Activated CD8-positive, alpha-beta T cell treated with anti-CD3 and anti-CD28 coated beads for 36 hours (primary cell): ENCODE measurements at regions not wholly inside any gene's neighbourhood (a gene's known extent, or its start where the extent isn't known, plus 50 kb on each side); places are given as distances from the start of the nearest gene placed in this dataset.

Source experiments
- ATAC-seq: fragments of 200-7000 bp; cut with Tn5 transposase; one replicate; pipeline ENCODE4 v1.10.0; 2021; ENCODE audit warnings: mild to moderate bottlenecking, moderate library complexity
- CTCF ChIA-PET: fragments of 350-600 bp; sonication (Branson Sonifier 250); formaldehyde crosslinking; loops from one replicate; lab custom pipeline; 2021; ENCODE audit warnings: antibody characterized with exemption; lab: Charles Lee
- POLR2A ChIA-PET: fragments of 350-600 bp; sonication (Branson Sonifier 250); formaldehyde crosslinking; loops from one replicate; lab custom pipeline; 2021; ENCODE audit warnings: antibody characterized with exemption; lab: Charles Lee
- DNase-seq: peaks from one replicate; pipeline ENCODE4 v3.0.0-alpha.2; 2020
- H3K27ac Mint-ChIP-seq: one replicate; pipeline ENCODE4 v1.8.0; 2021; ENCODE audit warnings: mild to moderate bottlenecking, mixed read lengths
- H3K27me3 Mint-ChIP-seq: one replicate; pipeline ENCODE4 v1.8.0; 2021; ENCODE audit warnings: mixed read lengths
- H3K36me3 Mint-ChIP-seq: one replicate; pipeline ENCODE4 v1.8.0; 2021; ENCODE audit warnings: low read depth, mixed read lengths
- H3K4me1 Mint-ChIP-seq: one replicate; pipeline ENCODE4 v1.8.0; 2021; ENCODE audit warnings: low read depth, mixed read lengths
- H3K4me3 Mint-ChIP-seq: one replicate; pipeline ENCODE4 v1.8.0; 2021; ENCODE audit warnings: mild to moderate bottlenecking, moderate library complexity, mixed read lengths
- H3K9me3 Mint-ChIP-seq: one replicate; pipeline ENCODE4 v1.8.0; 2021; ENCODE audit warnings: mixed read lengths
- CTCF ChIP-seq: fragments of 200-600 bp; IDR thresholded peaks from one replicate; pipeline ENCODE4 v1.8.0; 2022; ENCODE audit warnings: antibody characterized with exemption, mild to moderate bottlenecking
- intact Hi-C: fragments of 100-400 bp; cut with micrococcal nuclease; formaldehyde crosslinking; loops from one replicate; pipeline ENCODE4 v1.10.0; 2022

DNA sequence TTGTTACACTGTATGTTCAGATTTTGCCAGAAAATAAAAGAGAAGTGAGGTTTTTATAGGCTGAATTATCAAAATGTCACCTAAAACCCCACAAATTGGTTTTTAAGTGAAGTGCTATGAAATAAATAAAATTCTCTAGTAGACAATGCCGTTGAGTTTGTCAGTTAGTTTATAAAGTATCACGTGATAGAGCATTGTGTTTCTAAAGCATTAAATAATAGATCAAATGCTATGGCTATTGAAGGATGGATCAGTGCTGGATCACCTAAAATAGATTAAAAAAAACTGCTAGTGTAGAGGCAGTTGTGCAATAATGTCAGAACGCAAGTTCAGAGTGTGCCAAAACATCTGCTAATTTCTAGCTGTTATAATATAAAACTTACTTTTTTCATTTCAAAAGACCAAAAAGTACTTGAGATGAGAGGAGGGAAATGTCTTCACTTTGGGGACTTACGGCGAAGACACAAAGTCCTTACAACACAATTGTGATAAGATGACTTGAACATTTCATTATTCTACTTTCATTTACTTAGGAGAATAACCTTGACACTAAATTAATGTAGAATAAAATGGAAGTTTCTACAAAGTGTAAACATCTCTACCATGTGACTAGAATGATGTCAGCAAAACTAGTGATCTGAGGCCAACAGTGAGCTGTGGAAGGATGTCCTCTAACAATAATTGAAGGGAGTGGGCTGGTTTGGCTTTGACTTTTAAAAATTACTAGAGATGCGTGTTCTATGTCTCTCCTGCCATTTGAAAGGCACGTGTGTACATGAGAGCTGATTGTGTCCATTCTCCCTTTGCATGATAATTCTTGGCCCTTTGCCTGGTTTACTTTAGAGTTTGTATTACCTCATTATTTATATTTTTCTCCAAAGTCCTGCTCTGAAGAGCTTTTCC lies 154.4 kb upstream of the PDE3A start:
- intact Hi-C loops, result no loop called here
- no peak overlapping the region for H3K27ac Mint-ChIP-seq
- POLR2A ChIA-PET, result no interaction called here
- TF ChIP-seq CTCF, result no peak
- H3K36me3 Mint-ChIP-seq, result no peaks in the 10 kb centered on the region
- no peak for DNase-seq
- no peak overlapping the region for H3K4me3 Mint-ChIP-seq
- ATAC-seq, result no peak
- no peaks in the 10 kb centered on the region for H3K9me3 Mint-ChIP-seq
- CTCF ChIA-PET, result no interaction called here
- no peaks in the 10 kb centered on the region for H3K4me1 Mint-ChIP-seq
- H3K27me3 Mint-ChIP-seq, result peaks cover 1% of the 10 kb centered on the region

DNA sequence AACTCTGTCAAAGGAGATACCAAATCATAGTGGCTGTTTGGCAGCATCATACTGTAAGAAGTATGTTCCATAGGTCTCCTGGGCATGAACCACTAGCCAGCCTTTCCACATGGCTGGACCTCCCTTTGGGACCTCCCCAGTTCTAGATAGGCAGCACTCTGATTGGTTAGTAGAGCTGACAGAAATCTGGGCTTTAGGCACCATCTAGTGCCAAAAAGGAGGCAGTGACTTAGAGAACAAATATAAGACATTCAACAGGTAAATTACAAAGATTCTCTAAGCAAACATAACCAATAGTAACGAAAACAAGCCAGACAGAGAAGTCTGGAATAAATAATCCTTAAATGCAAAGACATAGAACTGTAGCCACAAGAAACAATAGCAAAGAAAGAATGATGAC lies 148.0 kb upstream of the PDE3A start:
- no peaks in the 10 kb centered on the region for H3K9me3 Mint-ChIP-seq
- H3K4me1 Mint-ChIP-seq, result no peaks in the 10 kb centered on the region
- DNase-seq (no peak), ATAC-seq (no peak)
- intact Hi-C loops, result no loop called here
- no peaks in the 10 kb centered on the region for H3K36me3 Mint-ChIP-seq
- H3K27ac Mint-ChIP-seq, result no peak overlapping the region
- POLR2A ChIA-PET, result no interaction called here
- H3K4me3 Mint-ChIP-seq, result no peak overlapping the region
- no peaks in the 10 kb centered on the region for H3K27me3 Mint-ChIP-seq
- no peak for TF ChIP-seq CTCF
- CTCF ChIA-PET, result interaction anchor here (1.4 kb wide), 1 partner anchor 463 kb away, joined by 5 read pairs; no protein-coding TSS in a partner anchor

DNA sequence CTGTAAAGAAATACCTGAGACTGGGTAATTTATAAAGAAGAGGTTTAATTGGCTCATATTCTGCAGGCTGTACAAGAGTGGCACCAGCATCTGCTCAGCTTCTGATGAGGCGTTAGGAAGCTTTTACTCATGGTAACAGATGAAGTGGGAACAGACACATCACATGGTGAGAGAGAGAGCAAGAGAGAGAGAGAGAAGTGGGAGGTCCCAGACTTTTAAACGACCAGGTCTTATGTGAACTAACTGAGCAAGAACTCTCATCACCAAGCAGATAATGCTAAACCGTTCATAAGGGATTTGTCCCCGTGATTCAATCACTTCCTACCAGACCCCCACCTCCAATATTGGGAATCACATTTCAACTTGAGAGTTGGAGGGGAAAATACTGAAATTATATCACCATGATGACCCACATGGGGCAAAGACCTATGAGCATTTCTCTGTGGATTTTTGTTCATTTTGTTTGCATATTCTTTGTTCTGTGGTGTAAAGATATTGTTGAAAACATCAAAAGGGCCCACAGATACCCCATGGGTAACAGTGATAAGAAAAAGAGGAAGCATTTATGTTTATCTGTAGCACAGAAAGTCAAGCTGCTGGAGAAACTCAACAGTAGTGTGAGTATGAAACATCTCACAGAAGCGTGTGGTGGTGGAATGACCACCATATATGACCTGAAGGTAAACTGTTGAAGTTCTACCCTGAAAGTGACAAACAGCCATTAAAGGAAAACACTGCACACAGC lies 135.2 kb upstream of the PDE3A start:
- intact Hi-C loops, result no loop called here
- ChIA-PET CTCF (no interaction called here), POLR2A (no interaction called here)
- Mint-ChIP-seq H3K27me3 (peaks cover 2% of the 10 kb centered on the region), H3K36me3 (no peaks in the 10 kb centered on the region), H3K9me3 (peaks cover 4% of the 10 kb centered on the region), H3K4me3 (no peak overlapping the region), H3K4me1 (no peaks in the 10 kb centered on the region), H3K27ac (no peak overlapping the region)
- no peak for DNase-seq
- TF ChIP-seq CTCF, result no peak
- no peak for ATAC-seq

DNA sequence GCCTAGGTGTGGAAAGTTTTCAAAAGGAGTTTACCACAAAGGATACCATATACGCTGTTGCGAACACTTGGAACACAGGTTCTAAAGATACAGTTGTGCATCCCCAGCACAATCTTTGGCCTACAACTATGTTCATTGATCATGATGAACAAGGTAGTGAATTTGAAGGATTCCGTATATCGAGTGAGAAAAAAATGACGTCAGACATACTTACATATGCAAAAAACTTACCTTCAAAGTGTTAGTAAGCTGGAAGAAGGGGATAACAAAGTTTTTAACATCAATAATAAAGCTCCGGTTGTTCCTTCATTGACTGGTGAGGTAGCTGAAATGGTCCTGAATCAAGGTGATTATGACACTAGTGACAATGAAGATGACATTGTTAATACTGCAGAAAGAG lies 133.9 kb upstream of the PDE3A start:
- no peaks in the 10 kb centered on the region for H3K36me3 Mint-ChIP-seq
- H3K9me3 Mint-ChIP-seq, result peaks cover 4% of the 10 kb centered on the region
- peaks cover 2% of the 10 kb centered on the region for H3K27me3 Mint-ChIP-seq
- ATAC-seq (no peak), DNase-seq (no peak)
- H3K4me3 Mint-ChIP-seq, result no peak overlapping the region
- intact Hi-C loops, result no loop called here
- ChIA-PET POLR2A (no interaction called here), CTCF (no interaction called here)
- H3K4me1 Mint-ChIP-seq, result no peaks in the 10 kb centered on the region
- no peak overlapping the region for H3K27ac Mint-ChIP-seq
- no peak for TF ChIP-seq CTCF

DNA sequence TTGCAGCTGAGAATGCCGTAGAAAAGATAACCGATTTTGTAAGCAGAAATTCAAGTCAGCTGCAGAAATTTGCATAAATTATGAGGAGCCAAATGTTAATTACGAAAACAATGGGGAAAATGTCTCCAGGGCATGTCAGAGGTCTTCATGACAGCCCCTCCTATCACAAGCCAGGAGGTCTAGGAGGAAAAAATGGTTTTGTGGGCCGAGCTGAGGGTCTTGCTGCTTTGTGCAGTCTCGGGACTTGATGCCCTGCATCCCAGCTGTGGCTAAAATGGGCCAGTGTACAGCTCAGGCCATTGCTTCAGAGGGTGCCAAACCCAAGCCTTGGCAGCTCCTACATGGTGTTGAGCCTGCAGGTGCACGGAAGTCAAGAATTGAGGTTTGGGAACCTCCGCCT lies 131.2 kb upstream of the PDE3A start:
- TF ChIP-seq CTCF, result no peak
- no peaks in the 10 kb centered on the region for H3K27me3 Mint-ChIP-seq
- POLR2A ChIA-PET, result no interaction called here

More for the DNA sequence above, 131.2 kb upstream of the PDE3A start:
- peaks cover 4% of the 10 kb centered on the region for H3K9me3 Mint-ChIP-seq
- intact Hi-C loops, result no loop called here
- H3K4me1 Mint-ChIP-seq, result no peaks in the 10 kb centered on the region
- no peak overlapping the region for H3K4me3 Mint-ChIP-seq
- DNase-seq (no peak), ATAC-seq (no peak)
- no peak overlapping the region for H3K27ac Mint-ChIP-seq
- CTCF ChIA-PET, result no interaction called here
- no peaks in the 10 kb centered on the region for H3K36me3 Mint-ChIP-seq
